ENCODE measurements at regions not wholly inside any gene's neighbourhood (a gene's known extent, or its start where the extent isn't known, plus 50 kb on each side); places are given as distances from the start of the nearest gene placed in this dataset.

GRCh38 chr2:217505303-217505702 lies 497.5 kb downstream of the TNS1 start:
- POLR2A ChIA-PET = no interaction called here
- no peak for ATAC-seq
- no peak for DNase-seq (ENCODE audit: low read depth, low spot score)
- Histone ChIP-seq H4K20me1 (ENCODE audit: control insufficient read depth, insufficient read depth) (no peaks in the 10 kb centered on the region), H3K27ac (ENCODE audit: control insufficient read depth, insufficient read depth) (no peak overlapping the region), H3K9ac (ENCODE audit: control insufficient read depth, insufficient read depth, low read length) (no peak overlapping the region), H3K4me1 (ENCODE audit: control insufficient read depth, insufficient read depth, low read length) (no peaks in the 10 kb centered on the region), H3K4me3 (no peak overlapping the region), H3K4me2 (ENCODE audit: control insufficient read depth, insufficient read depth) (no peak overlapping the region), H3K36me3 (ENCODE audit: control insufficient read depth in 2 of 2, insufficient read depth in 2 of 2, low read length in 1 of 2) (no peaks in the 10 kb centered on the region), H3K9me3 (replicated peaks; ENCODE audit: control insufficient read depth, insufficient read depth, low read length) (no peaks in the 10 kb centered on the region), H3K27me3 (replicated peaks in 1 of 2; ENCODE audit: control insufficient read depth in 2 of 2, insufficient read depth in 2 of 2, low read length in 1 of 2) (no peaks in the 10 kb centered on the region), H3K79me2 (ENCODE audit: control insufficient read depth, insufficient read depth, low read length) (no peaks in the 10 kb centered on the region), H2AFZ (ENCODE audit: control insufficient read depth, low read depth, low read length) (no peak overlapping the region)
- intact Hi-C loops (cut with micrococcal nuclease; ENCODE audit: unreplicated experiment) (no loop called here), in situ Hi-C loops (cut with MboI) (no loop called here)
- SMC1A ChIA-PET (ENCODE audit: uncharacterized antibody, unreplicated experiment) = no interaction called here
- CTCF ChIA-PET = no interaction called here
- WGBS (ENCODE audit: insufficient coverage, insufficient replicate concordance, low lambda C conversion rate, missing lambda C conversion rate) = 94% methylated on average over 1 of the region's 1 CpG
- RAD21 ChIA-PET (ENCODE audit: unreplicated experiment) = no interaction called here
- TF ChIP-seq POU2F2 (IDR thresholded peaks at IDR 0.05; ENCODE audit: borderline replicate concordance, low read depth, low read length) = no peak
- TF ChIP-seq SREBF1 (IDR thresholded peaks at IDR 0.05; ENCODE audit: low read length) = no peak
- no peak for TF ChIP-seq ZBTB40 (IDR thresholded peaks at IDR 0.05; ENCODE audit: borderline replicate concordance)
- no peak for TF ChIP-seq CEBPB (IDR thresholded peaks at IDR 0.05; ENCODE audit: borderline replicate concordance in 1 of 2, low read depth in 2 of 2, low read length in 2 of 2)
- TF ChIP-seq NKRF (conservative IDR thresholded peaks at IDR 0.05) = no peak
- no peak for TF ChIP-seq E2F8 (IDR thresholded peaks at IDR 0.05; ENCODE audit: low read depth, partially characterized antibody)
- TF ChIP-seq NBN (IDR thresholded peaks at IDR 0.05) = no peak
- no peak for TF ChIP-seq EED (IDR thresholded peaks at IDR 0.05; ENCODE audit: low read depth)
- no peak for TF ChIP-seq BCLAF1 (IDR thresholded peaks at IDR 0.05)
- no TSS peak for BruUV-seq (replicated peaks)
- FAIRE-seq = no peak

All from GM12878 (cell line).